Esophagus muscularis mucosa (tissue), 4 donors: ENCODE measurements at regions not wholly inside any gene's neighbourhood (a gene's known extent, or its start where the extent isn't known, plus 50 kb on each side); places are given as distances from the start of the nearest gene placed in this dataset.
A peak's percentile ranks its signal among the peaks of the same experiment; 100 is the strongest.

Source experiments
- DNase-seq: peaks from one replicate; pipeline ENCODE4 v3.0.0-alpha.2; 2017; ENCODE audit errors: extremely low spot score
- H3K27ac ChIP-seq, 4 donors: fragments of 200-600 bp; sonication (generic); replicated peaks in 1 of 4; 1 replicate in 3 of 4; 2 replicates in 1 of 4; pipeline ENCODE4 v1.5.1; 2016 to 2019; ENCODE audit warnings: mild to moderate bottlenecking in 1 of 4
- H3K27me3 ChIP-seq, 4 donors: fragments of 200-600 bp; sonication (generic); one replicate each; pipeline versions ENCODE4 v1.5.1 to v1.6.0; 2016 to 2019
- H3K36me3 ChIP-seq, 4 donors: fragments of 200-600 bp; sonication (generic); one replicate each; pipeline ENCODE4 v1.5.1; 2016 to 2019
- H3K4me1 ChIP-seq, 4 donors: fragments of 200-600 bp; sonication (generic); one replicate each; pipeline ENCODE4 v1.5.1; 2016 to 2019
- H3K4me3 ChIP-seq, 4 donors: fragments of 200-600 bp; sonication (generic); 1 replicate in 2 of 4; 2 replicates in 2 of 4; pipeline ENCODE4 v1.5.1; 2016 to 2019; ENCODE audit warnings: mild to moderate bottlenecking in 4 of 4, moderate library complexity in 1 of 4
- H3K9me3 ChIP-seq, 4 donors: fragments of 200-600 bp; sonication (generic); 1 replicate in 3 of 4; 2 replicates in 1 of 4; pipeline ENCODE4 v1.5.1; 2016 to 2019
- CTCF ChIP-seq, 3 experiments: fragments of 200-600 bp in 2 of 3; fragments of 450-650 bp in 1 of 3; sonication (generic) in 2 of 3; IDR thresholded peaks; one replicate each; pipeline ENCODE4 v1.5.1; 2017 to 2019; ENCODE audit warnings: antibody characterized with exemption in 3 of 3, mild to moderate bottlenecking in 2 of 3, moderate library complexity in 1 of 3
- EP300 ChIP-seq: sonication (generic); formaldehyde crosslinking; IDR thresholded peaks from one replicate; pipeline ENCODE4 v1.6.1; 2017; ENCODE audit warnings: antibody characterized with exemption
- POLR2A ChIP-seq: fragments of 450-650 bp; IDR thresholded peaks from one replicate; pipeline ENCODE4 v1.6.1; 2017; ENCODE audit warnings: antibody characterized with exemption, moderate library complexity, mild to moderate bottlenecking, low read depth
- POLR2AphosphoS5 ChIP-seq, 2 donors: sonication (generic); formaldehyde crosslinking; IDR thresholded peaks; one replicate each; pipeline ENCODE4 v1.6.1; 2017; ENCODE audit warnings: antibody characterized with exemption in 2 of 2
- WGBS: methylation state at CpG from one replicate; pipeline ENCODE4 v1.1.5; 2018; 5-methylcytosine and 5-hydroxymethylcytosine counted together
- intact Hi-C: fragments of 100-400 bp; cut with DNase I; formaldehyde crosslinking; loops from one replicate; pipeline ENCODE4 v1.15.1; 2023

DNA sequence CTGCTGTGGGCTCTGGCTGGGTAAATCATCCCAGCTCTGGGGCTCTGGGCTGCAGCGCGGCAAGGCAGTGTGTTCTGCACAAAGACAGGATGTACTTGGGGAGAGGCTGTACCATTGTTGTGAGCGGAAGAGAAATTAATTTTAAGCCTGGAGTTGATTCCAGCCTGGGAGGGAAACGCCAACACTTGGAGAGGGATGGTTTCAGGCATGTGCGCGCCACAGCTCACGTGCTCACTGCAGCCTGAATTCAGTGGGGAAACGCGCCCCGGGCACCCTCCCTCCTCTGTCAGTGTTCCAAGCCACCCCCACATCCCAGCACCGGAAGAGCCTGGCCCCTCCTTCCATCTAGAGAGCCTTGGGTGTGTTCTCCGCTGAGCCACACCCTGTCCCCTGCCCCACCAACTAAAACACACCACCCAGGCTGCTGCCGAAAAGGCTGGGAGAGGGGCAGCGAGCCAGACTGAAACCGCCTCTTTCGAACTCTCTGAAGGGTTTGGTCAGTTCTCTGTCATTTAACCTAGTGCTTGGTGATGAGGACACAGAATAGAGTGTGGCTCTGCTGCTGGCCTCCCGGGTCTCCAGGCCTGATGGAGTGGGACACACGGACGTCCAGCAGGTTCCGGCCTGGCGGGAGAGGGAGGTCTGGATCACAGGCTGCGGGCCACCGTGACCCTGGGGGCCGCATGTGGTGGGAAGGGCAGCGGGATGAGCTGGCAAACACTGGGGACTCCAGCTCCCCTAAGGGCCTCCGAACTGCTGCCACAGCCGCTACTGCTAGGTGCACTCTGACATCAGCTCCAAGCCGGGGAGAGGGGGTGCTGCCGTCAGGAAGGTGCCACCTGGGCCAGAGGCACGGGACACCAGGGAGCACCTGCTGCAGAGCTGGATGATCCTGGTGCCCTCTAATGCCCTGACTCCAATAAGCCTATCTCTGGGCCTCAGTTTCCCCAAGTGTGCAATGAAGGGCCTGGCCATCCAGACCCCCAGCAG is 230.8 kb downstream of the CTTN start:
- no peaks in the 10 kb centered on the region for H3K9me3 ChIP-seq
- 47% methylated on average over 18 of the region's 30 CpGs for WGBS
- H3K4me3 ChIP-seq: peak overlapping the region in 1 of 4 donors; percentile 26
- H3K27ac ChIP-seq: peak overlapping the region in 1 of 4 donors; percentile 14
- no peaks in the 10 kb centered on the region for H3K36me3 ChIP-seq
- no peak for DNase-seq
- H3K4me1 ChIP-seq: peaks cover 6 to 21% (median 14%) of the 10 kb centered on the region in 4 donors
- TF ChIP-seq CTCF (IDR thresholded peaks at IDR 0.05) (no peak), EP300 (no peak), POLR2A (no peak), POLR2AphosphoS5 (IDR thresholded peaks at IDR 0.05) (peak; percentile 4 to 24)
- intact Hi-C loops: no loop called here
- H3K27me3 ChIP-seq: peaks cover 0 to 14% (median 0%) of the 10 kb centered on the region in 4 donors

GRCh38 chr11:70630068-70630467 is 231.7 kb downstream of the CTTN start:
- H3K27me3 ChIP-seq: peaks cover 0 to 12% (median 0%) of the 10 kb centered on the region in 4 donors
- peaks cover 6 to 21% (median 14%) of the 10 kb centered on the region in 4 donors for H3K4me1 ChIP-seq
- DNase-seq: no peak
- H3K9me3 ChIP-seq: no peaks in the 10 kb centered on the region
- TF ChIP-seq EP300: no peak
- no peak for TF ChIP-seq CTCF (IDR thresholded peaks at IDR 0.05)
- TF ChIP-seq POLR2A: no peak
- no peak for TF ChIP-seq POLR2AphosphoS5 (IDR thresholded peaks at IDR 0.05)
- H3K4me3 ChIP-seq: no peak overlapping the region
- WGBS: 96% methylated on average over 9 of the region's 9 CpGs
- intact Hi-C loops: no loop called here
- H3K36me3 ChIP-seq: no peaks in the 10 kb centered on the region
- no peak overlapping the region for H3K27ac ChIP-seq

DNA sequence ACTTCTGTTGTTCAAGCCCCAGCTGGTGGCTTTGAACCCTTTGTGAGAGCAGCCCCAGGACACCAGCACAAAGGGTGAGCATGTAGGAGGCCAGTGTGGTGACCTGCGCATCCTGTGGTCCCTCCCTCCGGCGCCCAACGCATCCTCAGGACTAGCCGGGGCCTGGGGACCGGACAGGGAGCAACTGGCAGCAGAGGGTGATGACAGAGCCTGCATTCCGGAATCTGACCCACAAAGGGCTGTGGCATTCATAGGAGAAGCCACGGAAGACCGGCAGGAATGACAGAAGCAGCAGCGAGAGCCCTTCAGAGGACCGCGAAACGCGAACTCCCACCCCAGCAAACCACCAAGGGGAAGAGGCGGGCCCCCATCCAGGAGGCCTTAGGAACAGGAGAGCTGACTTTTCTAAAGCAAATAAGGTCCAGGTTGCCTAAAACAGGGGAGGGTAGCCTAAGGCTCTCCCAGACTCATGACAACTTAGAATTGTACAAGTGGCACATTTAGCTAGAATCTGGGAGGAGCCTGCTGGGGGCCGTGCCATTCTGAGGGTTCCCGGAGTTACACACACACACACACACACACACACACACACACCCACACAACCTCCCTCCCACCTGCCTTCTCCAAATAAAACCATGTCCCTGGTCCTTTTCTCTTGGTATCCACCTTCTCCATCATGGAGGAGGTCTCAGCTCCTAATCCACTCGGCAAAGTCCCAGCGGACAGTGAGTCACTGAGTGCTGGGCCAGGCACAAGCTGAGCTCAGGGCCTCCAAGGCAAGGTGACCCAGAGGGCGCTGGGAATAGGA is 232.7 kb downstream of the CTTN start:
- H3K4me3 ChIP-seq: no peak overlapping the region
- DNase-seq: no peak
- WGBS: 87% methylated on average over 10 of the region's 20 CpGs

DNA sequence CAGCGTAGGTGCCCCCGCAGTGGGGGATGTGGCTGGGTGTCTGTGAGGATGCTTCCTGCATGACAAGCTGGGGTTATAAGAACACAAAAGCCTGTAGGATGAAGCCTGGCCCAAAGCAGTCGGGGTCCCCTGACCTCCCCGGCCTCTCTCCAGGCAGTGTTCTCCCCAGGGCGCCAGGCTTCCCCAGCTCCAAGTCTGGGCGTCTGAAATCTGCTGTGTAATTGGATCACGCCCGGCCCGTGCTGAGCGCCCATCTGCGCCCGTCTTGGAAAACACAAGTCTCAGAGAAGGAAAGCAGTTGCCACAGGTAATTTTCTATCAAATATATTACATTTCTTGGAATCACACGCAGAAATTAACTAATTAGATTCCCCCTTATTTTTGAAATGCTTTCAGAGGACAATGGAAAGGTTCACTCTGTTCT is 233.3 kb downstream of the CTTN start:
- TF ChIP-seq POLR2A (no peak), POLR2AphosphoS5 (IDR thresholded peaks at IDR 0.05) (no peak), EP300 (no peak), CTCF (IDR thresholded peaks at IDR 0.05) (no peak)
- Histone ChIP-seq H3K4me1 (peaks cover 6 to 15% (median 13%) of the 10 kb centered on the region in 4 donors), H3K36me3 (no peaks in the 10 kb centered on the region), H3K27ac (no peak overlapping the region), H3K9me3 (no peaks in the 10 kb centered on the region), H3K4me3 (no peak overlapping the region), H3K27me3 (peaks cover 0 to 12% (median 0%) of the 10 kb centered on the region in 4 donors)
- intact Hi-C loops: no loop called here
- WGBS: 93% methylated on average over 7 of the region's 13 CpGs
- DNase-seq: no peak

More for the DNA sequence above, 232.7 kb downstream of the CTTN start:
- peaks cover 0 to 12% (median 0%) of the 10 kb centered on the region in 4 donors for H3K27me3 ChIP-seq
- intact Hi-C loops: no loop called here
- no peak for TF ChIP-seq EP300
- TF ChIP-seq CTCF (IDR thresholded peaks at IDR 0.05): no peak
- no peak for TF ChIP-seq POLR2A
- TF ChIP-seq POLR2AphosphoS5 (IDR thresholded peaks at IDR 0.05): no peak
- no peaks in the 10 kb centered on the region for H3K36me3 ChIP-seq
- no peaks in the 10 kb centered on the region for H3K9me3 ChIP-seq
- peaks cover 6 to 15% (median 13%) of the 10 kb centered on the region in 4 donors for H3K4me1 ChIP-seq
- no peak overlapping the region for H3K27ac ChIP-seq
